GM12891 (cell line): ENCODE measurements at regions not wholly inside any gene's neighbourhood (a gene's known extent, or its start where the extent isn't known, plus 50 kb on each side); places are given as distances from the start of the nearest gene placed in this dataset.

ENCODE experiments used
- PAX5 ChIP-seq: IDR thresholded peaks from 2 replicates; pipeline ENCODE4 v1.6.1; 2011; ENCODE audit warnings: low read length, moderate library complexity, mild to moderate bottlenecking; ENCODE audit not compliant: insufficient read depth, severe bottlenecking
- POLR2A ChIP-seq: IDR thresholded peaks from 2 replicates; pipeline ENCODE4 v1.6.1; 2011; ENCODE audit warnings: low read depth, low read length, control low read depth
- POLR2AphosphoS5 ChIP-seq: IDR thresholded peaks from 2 replicates; pipeline ENCODE4 v1.6.1; 2011; ENCODE audit warnings: low read depth, low read length, control low read depth
- POU2F2 ChIP-seq: IDR thresholded peaks from 2 replicates; pipeline ENCODE4 v1.6.1; 2011; ENCODE audit warnings: low read depth, mild to moderate bottlenecking, control low read depth, low read length, moderate library complexity
- SPI1 ChIP-seq: IDR thresholded peaks from 2 replicates; pipeline ENCODE4 v1.6.1; 2011; ENCODE audit warnings: low read depth, low read length, control low read depth
- TAF1 ChIP-seq: IDR thresholded peaks from 2 replicates; pipeline ENCODE4 v1.6.1; 2011; ENCODE audit warnings: low read depth, low read length, control low read depth

GRCh38 chr4:165709973-165710526 lies 163.0 kb upstream of the TLL1 start:
- no peak for TF ChIP-seq POLR2AphosphoS5
- TF ChIP-seq POLR2A, result no peak
- TF ChIP-seq TAF1, result no peak
- TF ChIP-seq SPI1, result no peak
- TF ChIP-seq POU2F2, result no peak
- TF ChIP-seq PAX5, result no peak
